ENCODE measurements at regions not wholly inside any gene's neighbourhood (a gene's known extent, or its start where the extent isn't known, plus 50 kb on each side); places are given as distances from the start of the nearest gene placed in this dataset.

DNA sequence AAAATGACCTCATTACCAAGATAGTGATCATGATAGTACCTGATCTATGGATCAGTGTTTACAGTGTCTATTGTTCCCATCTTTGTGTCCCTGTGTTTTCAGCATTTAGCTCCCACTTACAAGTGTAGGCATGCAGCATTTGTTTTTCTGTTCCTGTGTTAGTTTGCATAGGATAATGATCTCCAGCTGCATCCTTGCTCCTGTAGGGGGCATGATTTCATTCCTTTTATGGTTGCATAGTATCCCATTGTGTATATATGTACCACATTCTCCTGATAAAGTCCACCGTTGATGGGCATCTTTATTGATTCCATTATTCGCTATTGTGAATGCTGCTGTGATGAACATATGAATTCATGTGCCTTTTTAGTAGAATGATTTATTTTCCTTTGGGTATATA is 215.4 kb upstream of the NAV3 start:
- H3K9me3 ChIP-seq (replicated peaks in 1 of 3): no peaks in the 10 kb centered on the region
- H3K36me3 ChIP-seq (replicated peaks in 1 of 2): no peaks in the 10 kb centered on the region
- WGBS, 4 donors: 90 to 97% (median 92%) methylated on average over 2 of the region's 2 CpGs
- no peak overlapping the region for H3K4me3 ChIP-seq
- no peak for DNase-seq
- TF ChIP-seq, protein P1, sequence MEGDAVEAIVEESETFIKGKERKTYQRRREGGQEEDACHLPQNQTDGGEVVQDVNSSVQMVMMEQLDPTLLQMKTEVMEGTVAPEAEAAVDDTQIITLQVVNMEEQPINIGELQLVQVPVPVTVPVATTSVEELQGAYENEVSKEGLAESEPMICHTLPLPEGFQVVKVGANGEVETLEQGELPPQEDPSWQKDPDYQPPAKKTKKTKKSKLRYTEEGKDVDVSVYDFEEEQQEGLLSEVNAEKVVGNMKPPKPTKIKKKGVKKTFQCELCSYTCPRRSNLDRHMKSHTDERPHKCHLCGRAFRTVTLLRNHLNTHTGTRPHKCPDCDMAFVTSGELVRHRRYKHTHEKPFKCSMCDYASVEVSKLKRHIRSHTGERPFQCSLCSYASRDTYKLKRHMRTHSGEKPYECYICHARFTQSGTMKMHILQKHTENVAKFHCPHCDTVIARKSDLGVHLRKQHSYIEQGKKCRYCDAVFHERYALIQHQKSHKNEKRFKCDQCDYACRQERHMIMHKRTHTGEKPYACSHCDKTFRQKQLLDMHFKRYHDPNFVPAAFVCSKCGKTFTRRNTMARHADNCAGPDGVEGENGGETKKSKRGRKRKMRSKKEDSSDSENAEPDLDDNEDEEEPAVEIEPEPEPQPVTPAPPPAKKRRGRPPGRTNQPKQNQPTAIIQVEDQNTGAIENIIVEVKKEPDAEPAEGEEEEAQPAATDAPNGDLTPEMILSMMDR (IDR thresholded peaks at IDR 0.05): no peak
- TF ChIP-seq POLR2A (IDR thresholded peaks at IDR 0.05): no peak
- no peaks in the 10 kb centered on the region for H3K27me3 ChIP-seq
- H3K4me1 ChIP-seq (replicated peaks in 1 of 2): no peaks in the 10 kb centered on the region
- H3K27ac ChIP-seq: no peak overlapping the region
- intact Hi-C loops (cut with DNase I): no loop called here

DNA sequence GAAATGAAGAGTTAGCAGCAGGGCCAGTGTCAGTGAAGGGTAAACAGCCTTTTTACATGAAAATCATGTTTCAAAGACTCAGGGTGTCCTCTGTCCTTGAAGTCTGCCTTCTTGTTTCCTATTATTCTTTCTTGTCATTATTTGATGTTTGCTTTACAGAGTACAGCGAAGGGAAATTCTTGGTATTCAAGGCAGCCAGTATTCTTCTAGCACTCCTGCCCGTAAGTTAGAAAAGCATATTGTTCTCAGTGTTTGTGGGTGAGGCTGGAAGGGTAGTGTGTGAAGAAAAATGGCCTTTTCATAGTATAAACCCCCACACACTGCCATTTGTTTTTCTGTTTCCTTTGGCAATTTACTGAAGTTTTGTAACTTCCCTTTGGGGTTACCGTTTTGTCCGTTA is 217.3 kb upstream of the NAV3 start:
- WGBS, 4 donors: 64 to 81% (median 69%) methylated on average over 4 of the region's 4 CpGs
- Histone ChIP-seq H3K9me3 (replicated peaks in 1 of 3) (no peaks in the 10 kb centered on the region), H3K27me3 (no peaks in the 10 kb centered on the region), H3K36me3 (replicated peaks in 1 of 2) (no peaks in the 10 kb centered on the region), H3K4me1 (replicated peaks in 1 of 2) (no peaks in the 10 kb centered on the region), H3K27ac (no peak overlapping the region), H3K4me3 (no peak overlapping the region)
- no peak for DNase-seq
- intact Hi-C loops (cut with DNase I): no loop called here
- TF ChIP-seq POLR2A (IDR thresholded peaks at IDR 0.05): no peak
- TF ChIP-seq, protein P1 (IDR thresholded peaks at IDR 0.05): no peak

DNA sequence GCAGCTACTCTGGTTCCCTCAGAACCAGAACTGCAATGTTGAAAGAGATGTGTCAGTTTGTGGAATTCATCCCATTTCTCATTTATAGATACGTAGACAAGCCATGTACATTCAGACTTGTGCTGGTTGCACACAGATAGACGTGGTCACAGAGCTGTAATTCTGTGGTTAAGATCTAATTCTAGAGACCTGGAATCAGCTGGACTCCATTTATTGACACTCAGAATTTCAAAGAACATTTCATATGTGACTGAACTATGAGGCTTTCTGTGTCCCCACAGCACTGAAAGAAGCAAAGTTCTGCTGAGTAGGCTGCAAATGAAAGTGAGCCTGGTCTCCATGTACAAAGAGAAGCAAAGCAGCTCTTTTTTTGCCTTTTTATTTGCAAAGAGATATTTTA is 220.2 kb upstream of the NAV3 start:
- Histone ChIP-seq H3K4me1 (replicated peaks in 1 of 2) (no peaks in the 10 kb centered on the region), H3K27me3 (no peaks in the 10 kb centered on the region), H3K9me3 (replicated peaks in 1 of 3) (no peaks in the 10 kb centered on the region), H3K4me3 (no peak overlapping the region), H3K27ac (no peak overlapping the region), H3K36me3 (replicated peaks in 1 of 2) (no peaks in the 10 kb centered on the region)
- intact Hi-C loops (cut with DNase I): no loop called here
- WGBS, 4 donors: 61 to 79% (median 67%) methylated on average over 2 of the region's 2 CpGs
- DNase-seq: no peak
- TF ChIP-seq, protein P1 (IDR thresholded peaks at IDR 0.05): no peak
- TF ChIP-seq POLR2A (IDR thresholded peaks at IDR 0.05): no peak

- H3K27ac ChIP-seq: no peak overlapping the region
- intact Hi-C loops (cut with DNase I): no loop called here
- H3K4me1 ChIP-seq (replicated peaks in 1 of 2): no peaks in the 10 kb centered on the region
- DNase-seq: no peak
- no peaks in the 10 kb centered on the region for H3K9me3 ChIP-seq (replicated peaks in 1 of 3)
- no peak overlapping the region for H3K4me3 ChIP-seq
- no peaks in the 10 kb centered on the region for H3K36me3 ChIP-seq (replicated peaks in 1 of 2)
- no peaks in the 10 kb centered on the region for H3K27me3 ChIP-seq
- no peak for TF ChIP-seq POLR2A (IDR thresholded peaks at IDR 0.05)
- TF ChIP-seq, protein P1 (IDR thresholded peaks at IDR 0.05): no peak
- WGBS, 4 donors: 74 to 91% (median 80%) methylated on average over 2 of the region's 2 CpGs
Measured at GRCh38 chr12:77609016-77609415, 221.7 kb upstream of the NAV3 start.

All from adrenal gland (tissue), 9 donors.